ENCODE measurements at regions not wholly inside any gene's neighbourhood (a gene's known extent, or its start where the extent isn't known, plus 50 kb on each side); places are given as distances from the start of the nearest gene placed in this dataset.
"Not testable (repeated sequence)": the region's sequence is repeated elsewhere in the genome, so short reads cannot be mapped to it uniquely, and the experiment has no call there.

GRCh38 chr6:133092199-133092598, 149.0 kb upstream of the EYA4 start:
- no peak for TF ChIP-seq POLR2A (IDR thresholded peaks at IDR 0.05; ENCODE audit: low read depth)
- no peak for TF ChIP-seq EP300 (IDR thresholded peaks at IDR 0.05)
- no peak for TF ChIP-seq POLR2AphosphoS5 (IDR thresholded peaks at IDR 0.05)
- no peak for TF ChIP-seq CTCF (IDR thresholded peaks at IDR 0.05)
- Histone ChIP-seq H3K4me1 (no peaks in the 10 kb centered on the region), H3K27ac (replicated peaks in 1 of 4) (no peak overlapping the region), H3K9me3 (no peaks in the 10 kb centered on the region), H3K36me3 (no peaks in the 10 kb centered on the region), H3K4me3 (no peak overlapping the region), H3K27me3 (no peaks in the 10 kb centered on the region)
- no peak for DNase-seq (ENCODE audit: extremely low spot score)
- WGBS = 94% methylated on average over 1 of the region's 1 CpG
- intact Hi-C loops (cut with DNase I) = no loop called here

GRCh38 chr6:133092771-133093170, 148.4 kb upstream of the EYA4 start:
- WGBS = 89% methylated on average over 5 of the region's 5 CpGs
- H3K27ac ChIP-seq (replicated peaks in 1 of 4) = no peak overlapping the region
- no peaks in the 10 kb centered on the region for H3K36me3 ChIP-seq
- no peaks in the 10 kb centered on the region for H3K9me3 ChIP-seq
- H3K4me1 ChIP-seq = no peaks in the 10 kb centered on the region
- H3K27me3 ChIP-seq = no peaks in the 10 kb centered on the region
- TF ChIP-seq POLR2AphosphoS5 (IDR thresholded peaks at IDR 0.05) (no peak), CTCF (IDR thresholded peaks at IDR 0.05) (no peak), POLR2A (IDR thresholded peaks at IDR 0.05; ENCODE audit: low read depth) (no peak), EP300 (IDR thresholded peaks at IDR 0.05) (no peak)
- H3K4me3 ChIP-seq = no peak overlapping the region
- DNase-seq (ENCODE audit: extremely low spot score) = no peak
- intact Hi-C loops (cut with DNase I) = no loop called here

GRCh38 chr6:133093211-133093610, 147.9 kb upstream of the EYA4 start:
- intact Hi-C loops (cut with DNase I); H3K36me3 ChIP-seq; DNase-seq (ENCODE audit: extremely low spot score); H3K9me3 ChIP-seq; H3K4me3 ChIP-seq; H3K27ac ChIP-seq (replicated peaks in 1 of 4); H3K4me1 ChIP-seq; H3K27me3 ChIP-seq: not testable (repeated sequence)
- 93% methylated on average over 3 of the region's 3 CpGs for WGBS

- no peaks in the 10 kb centered on the region for H3K27me3 ChIP-seq
- H3K9me3 ChIP-seq = no peaks in the 10 kb centered on the region
- no peaks in the 10 kb centered on the region for H3K36me3 ChIP-seq
- no peaks in the 10 kb centered on the region for H3K4me1 ChIP-seq
- TF ChIP-seq POLR2AphosphoS5 (IDR thresholded peaks at IDR 0.05) (no peak), POLR2A (IDR thresholded peaks at IDR 0.05; ENCODE audit: low read depth) (no peak), CTCF (IDR thresholded peaks at IDR 0.05) (no peak), EP300 (IDR thresholded peaks at IDR 0.05) (no peak)
- intact Hi-C loops (cut with DNase I) = no loop called here
- H3K27ac ChIP-seq (replicated peaks in 1 of 4) = no peak overlapping the region
- 91% methylated on average over 3 of the region's 3 CpGs for WGBS
- H3K4me3 ChIP-seq = no peak overlapping the region
- DNase-seq (ENCODE audit: extremely low spot score) = no peak
Measured at GRCh38 chr6:133093956-133094355, 147.2 kb upstream of the EYA4 start.

- H3K36me3 ChIP-seq = no peaks in the 10 kb centered on the region
- no peaks in the 10 kb centered on the region for H3K4me1 ChIP-seq
- H3K27me3 ChIP-seq = no peaks in the 10 kb centered on the region
- no peaks in the 10 kb centered on the region for H3K9me3 ChIP-seq
- WGBS = 96% methylated on average over 1 of the region's 1 CpG
- DNase-seq (ENCODE audit: extremely low spot score) = no peak
- H3K4me3 ChIP-seq = no peak overlapping the region
- no peak for TF ChIP-seq POLR2A (IDR thresholded peaks at IDR 0.05; ENCODE audit: low read depth)
- TF ChIP-seq CTCF (IDR thresholded peaks at IDR 0.05) = no peak
- no peak overlapping the region for H3K27ac ChIP-seq (replicated peaks in 1 of 4)
- intact Hi-C loops (cut with DNase I) = no loop called here
Measured at GRCh38 chr6:133097208-133097607, 143.9 kb upstream of the EYA4 start.

Measured in esophagus muscularis mucosa (tissue), 4 donors.